Bronchial epithelial cell (primary cell): ENCODE measurements at regions not wholly inside any gene's neighbourhood (a gene's known extent, or its start where the extent isn't known, plus 50 kb on each side); places are given as distances from the start of the nearest gene placed in this dataset.
"Not testable (repeated sequence)": the region's sequence is repeated elsewhere in the genome, so short reads cannot be mapped to it uniquely, and the experiment has no call there.

ENCODE experiments used
- DNase-seq: peaks from one replicate; pipeline ENCODE4 v3.0.0-alpha.2; 2010; ENCODE audit warnings: low read depth
- FAIRE-seq: peaks from 2 replicates; lab custom pipeline; 2011; peaks lifted over from hg19 to GRCh38; lab: Jason Lieb, UNC
- H3K27me3 ChIP-seq: 2 replicates; pipeline ENCODE4 v1.5.1; 2011; ENCODE audit warnings: low read length; ENCODE audit not compliant: control insufficient read depth, insufficient read depth
- H3K36me3 ChIP-seq: 2 replicates; pipeline ENCODE4 v1.5.1; 2011; ENCODE audit warnings: low read length; ENCODE audit not compliant: control insufficient read depth, insufficient read depth
- H3K4me3 ChIP-seq: 2 replicates; pipeline ENCODE4 v1.5.1; 2011; ENCODE audit warnings: mild to moderate bottlenecking, low read depth, low read length, control low read depth
- CTCF ChIP-seq: IDR thresholded peaks from 2 replicates; pipeline ENCODE4 v1.5.1; 2011; ENCODE audit warnings: mild to moderate bottlenecking, moderate library complexity, low read length, control low read depth, inconsistent platforms; ENCODE audit not compliant: insufficient read depth, severe bottlenecking

- not testable (repeated sequence) for H3K4me3 ChIP-seq, H3K36me3 ChIP-seq, FAIRE-seq, H3K27me3 ChIP-seq
- peak; percentile 0 for DNase-seq
Observed at GRCh38 chr9:64813072-64813471, 471.9 kb downstream of the FOXD4L5 start.

GRCh38 chr9:64778667-64779066 lies 506.3 kb downstream of the FOXD4L5 start:
- H3K27me3 ChIP-seq, FAIRE-seq, H3K4me3 ChIP-seq, DNase-seq, H3K36me3 ChIP-seq: not testable (repeated sequence)

DNA sequence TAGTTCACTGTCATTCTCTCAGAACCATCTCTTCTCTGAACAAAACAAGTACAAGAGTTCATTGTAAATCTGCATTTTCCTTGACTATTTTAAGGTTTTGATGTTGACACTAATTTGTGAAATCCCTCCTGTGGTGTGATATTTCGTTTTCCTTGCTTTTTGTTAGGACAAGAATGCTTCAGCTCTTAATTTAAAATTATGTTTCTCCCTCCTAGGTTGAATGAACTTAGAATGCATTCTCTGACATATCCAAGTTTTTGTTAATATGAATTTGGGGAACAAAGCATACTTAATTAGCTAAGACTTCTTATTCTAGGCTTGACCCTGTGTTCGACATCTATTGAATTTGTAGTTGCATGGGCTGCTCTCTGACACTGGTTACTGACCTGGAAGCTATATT lies 508.7 kb downstream of the FOXD4L5 start:
- not testable (repeated sequence) for H3K36me3 ChIP-seq, FAIRE-seq, DNase-seq, H3K4me3 ChIP-seq, H3K27me3 ChIP-seq

GRCh38 chr9:64774813-64775793 lies 509.9 kb downstream of the FOXD4L5 start:
- not testable (repeated sequence) for H3K36me3 ChIP-seq, H3K27me3 ChIP-seq, FAIRE-seq
- H3K4me3 ChIP-seq, result peak overlapping the region; percentile 8
- peak; percentile 0 for DNase-seq

DNA sequence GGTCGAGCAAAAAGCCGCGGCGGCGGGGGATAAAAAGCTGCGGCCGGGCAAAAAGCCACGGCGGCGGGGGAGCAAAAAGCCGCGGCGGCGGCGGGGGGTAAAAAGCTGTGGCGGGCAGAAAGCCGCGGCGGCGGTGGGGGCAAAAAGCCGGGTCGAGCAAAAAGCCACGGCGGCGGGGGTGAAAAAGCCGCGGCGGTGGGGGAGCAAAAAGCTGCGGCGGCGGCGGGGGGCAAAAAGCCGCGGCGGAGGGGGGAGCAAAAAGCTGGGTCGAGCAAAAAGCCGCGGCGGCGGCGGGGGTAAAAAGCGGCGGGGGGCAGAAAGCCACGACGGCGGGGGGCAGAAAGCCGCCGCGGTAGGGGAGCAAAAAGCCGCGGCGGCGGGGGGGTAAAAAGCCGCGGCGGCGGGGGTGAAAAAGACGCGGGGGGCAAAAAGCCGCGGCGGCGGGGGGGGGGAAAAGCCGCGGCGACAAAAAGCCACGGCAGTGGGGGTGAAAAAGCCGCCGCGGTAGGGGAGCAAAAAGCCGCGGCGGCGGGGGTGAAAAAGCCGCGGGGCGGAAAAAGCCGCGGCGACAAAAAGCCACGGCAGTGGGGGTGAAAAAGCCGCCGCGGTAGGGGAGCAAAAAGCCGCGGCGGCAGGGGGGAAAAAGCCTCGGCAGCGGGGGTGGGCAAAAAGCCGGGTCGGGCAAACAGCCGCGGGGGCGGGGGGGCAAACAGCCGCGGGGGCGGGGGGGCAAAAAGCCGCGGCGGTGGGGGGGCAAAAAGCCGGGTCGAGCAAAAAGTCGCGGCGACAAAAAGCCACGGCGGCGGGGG lies 510.8 kb downstream of the FOXD4L5 start:
- not testable (repeated sequence) for FAIRE-seq, H3K27me3 ChIP-seq, DNase-seq, H3K36me3 ChIP-seq, H3K4me3 ChIP-seq

GRCh38 chr9:64773491-64773931 lies 511.5 kb downstream of the FOXD4L5 start:
- no peaks in the 10 kb centered on the region for H3K27me3 ChIP-seq
- H3K36me3 ChIP-seq, result no peaks in the 10 kb centered on the region
- DNase-seq (no peak), FAIRE-seq (no peak)
- H3K4me3 ChIP-seq, result peak overlapping the region; percentile 21
- TF ChIP-seq CTCF, result no peak

DNA sequence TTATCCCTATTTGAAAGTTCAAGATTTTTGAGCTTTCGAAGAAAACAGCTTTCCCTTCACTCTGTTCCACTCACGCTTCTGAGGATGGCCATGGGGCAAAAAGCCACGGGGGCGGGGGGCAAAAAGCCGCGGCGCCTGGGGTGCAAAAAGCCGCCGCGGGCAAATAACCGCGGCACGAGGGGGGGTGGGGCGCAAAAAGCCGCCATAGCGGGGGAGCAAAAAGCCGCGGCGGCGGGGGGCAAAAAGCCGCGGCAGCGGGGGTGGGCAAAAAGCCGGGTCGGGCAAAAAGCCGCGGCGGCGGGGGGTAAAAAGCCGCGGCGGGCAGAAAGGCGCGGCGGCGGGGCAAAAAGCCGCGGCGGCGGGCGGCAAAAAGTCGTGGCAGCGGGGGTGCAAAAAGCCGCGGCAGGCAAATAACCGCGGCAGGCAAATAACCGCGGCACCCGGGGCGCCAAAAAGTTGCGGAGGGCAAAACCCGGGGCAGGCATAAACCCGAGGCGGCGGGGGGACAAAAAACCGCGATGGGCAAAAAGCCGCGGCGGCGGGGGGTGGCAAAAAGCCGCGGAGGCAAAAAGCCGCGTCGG lies 512.2 kb downstream of the FOXD4L5 start:
- DNase-seq, H3K36me3 ChIP-seq, H3K27me3 ChIP-seq, FAIRE-seq: not testable (repeated sequence)
- H3K4me3 ChIP-seq, result peak overlapping the region; percentile 21

DNA sequence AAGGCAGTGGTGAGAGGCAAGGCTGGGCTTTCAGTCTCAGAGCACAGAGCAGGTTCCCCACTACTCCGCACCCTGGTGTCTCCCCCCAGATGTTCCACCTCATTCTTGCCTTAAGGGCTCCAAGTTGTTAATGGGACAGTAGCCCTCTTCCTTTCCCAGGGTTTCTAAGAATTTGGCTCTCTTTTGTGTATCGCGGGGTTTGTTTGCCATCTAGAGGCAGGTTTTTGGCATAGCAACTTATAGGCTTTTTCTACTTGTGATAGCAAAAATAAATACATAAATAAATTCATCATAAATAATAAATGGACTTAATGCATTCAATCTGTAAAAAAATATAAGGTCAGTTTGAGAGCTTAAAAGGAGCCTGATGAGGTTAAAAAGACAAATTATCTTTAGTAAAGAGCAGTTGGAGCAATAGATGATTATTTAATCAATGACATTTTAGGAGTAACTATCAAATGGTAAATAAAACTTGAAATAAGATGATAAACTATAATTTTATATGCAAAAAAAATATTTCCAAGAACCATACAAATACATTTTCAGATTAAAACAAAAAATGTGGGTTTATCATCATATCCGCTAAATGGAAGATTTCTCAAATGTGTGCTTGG lies 512.8 kb downstream of the FOXD4L5 start:
- not testable (repeated sequence) for H3K4me3 ChIP-seq, FAIRE-seq, H3K27me3 ChIP-seq, DNase-seq, H3K36me3 ChIP-seq
